Hypothalamus (tissue), 51 donors: ENCODE measurements at regions not wholly inside any gene's neighbourhood (a gene's known extent, or its start where the extent isn't known, plus 50 kb on each side); places are given as distances from the start of the nearest gene placed in this dataset.
"Not testable (repeated sequence)": the region's sequence is repeated elsewhere in the genome, so short reads cannot be mapped to it uniquely, and the experiment has no call there.

Source experiments
- DNase-seq, 51 donors: peaks; one replicate each; lab custom pipeline; 2025; lab: John Stamatoyannopoulos, UW

- DNase-seq, result not testable (repeated sequence)
Measured at GRCh38 chr13:44628826-44629225, 52.7 kb upstream of the TSC22D1 start.

GRCh38 chr13:44627441-44627840 lies 51.3 kb upstream of the TSC22D1 start:
- no peak for DNase-seq

GRCh38 chr13:44626176-44626575 lies 50.0 kb upstream of the TSC22D1 start:
- no peak for DNase-seq
